Endothelial cell (in vitro differentiated cells): ENCODE measurements at regions not wholly inside any gene's neighbourhood (a gene's known extent, or its start where the extent isn't known, plus 50 kb on each side); places are given as distances from the start of the nearest gene placed in this dataset.

Experiments used
- DNase-seq: peaks from one replicate; pipeline ENCODE4 v3.0.0; 2021; ENCODE audit warnings: low spot score
- H3K27ac Mint-ChIP-seq: one replicate; pipeline ENCODE4 v1.8.0; 2021; ENCODE audit warnings: mixed read lengths, inconsistent platforms; ENCODE audit not compliant: unreplicated experiment
- H3K27me3 Mint-ChIP-seq: one replicate; pipeline ENCODE4 v1.8.0; 2021; ENCODE audit warnings: mild to moderate bottlenecking, moderate library complexity, mixed read lengths, inconsistent platforms; ENCODE audit not compliant: unreplicated experiment
- H3K36me3 Mint-ChIP-seq: one replicate; pipeline ENCODE4 v1.8.0; 2021; ENCODE audit warnings: mild to moderate bottlenecking, low read depth, mixed read lengths, inconsistent platforms; ENCODE audit not compliant: unreplicated experiment
- H3K4me1 Mint-ChIP-seq: one replicate; pipeline ENCODE4 v1.8.0; 2021; ENCODE audit warnings: mild to moderate bottlenecking, mixed read lengths, inconsistent platforms; ENCODE audit not compliant: unreplicated experiment
- H3K4me3 Mint-ChIP-seq: one replicate; pipeline ENCODE4 v1.8.0; 2021; ENCODE audit warnings: mild to moderate bottlenecking, mixed read lengths, inconsistent platforms; ENCODE audit not compliant: unreplicated experiment
- H3K9me3 Mint-ChIP-seq: one replicate; pipeline ENCODE4 v1.8.0; 2021; ENCODE audit warnings: mixed read lengths, inconsistent platforms; ENCODE audit not compliant: unreplicated experiment
- CTCF ChIP-seq: fragments of 200-600 bp; sonication (generic); IDR thresholded peaks from one replicate; pipeline ENCODE4 v1.5.0; 2021; ENCODE audit warnings: antibody characterized with exemption; ENCODE audit not compliant: unreplicated experiment

- H3K4me1 Mint-ChIP-seq, result peaks cover 11% of the 10 kb centered on the region
- DNase-seq, result no peak
Observed at GRCh38 chr16:65283181-65283651, 161.4 kb upstream of the CDH11 start.

GRCh38 chr16:65281586-65281985 lies 159.7 kb upstream of the CDH11 start:
- Mint-ChIP-seq H3K4me3 (no peak overlapping the region), H3K27ac (no peak overlapping the region), H3K4me1 (peaks cover 14% of the 10 kb centered on the region), H3K27me3 (peaks cover 3% of the 10 kb centered on the region), H3K9me3 (no peaks in the 10 kb centered on the region), H3K36me3 (no peaks in the 10 kb centered on the region)
- no peak for TF ChIP-seq CTCF
- no peak for DNase-seq

More at GRCh38 chr16:65283181-65283651, 161.4 kb upstream of the CDH11 start:
- H3K36me3 Mint-ChIP-seq, result no peaks in the 10 kb centered on the region
- H3K9me3 Mint-ChIP-seq, result no peaks in the 10 kb centered on the region
- H3K4me3 Mint-ChIP-seq, result no peak overlapping the region
- peaks cover 3% of the 10 kb centered on the region for H3K27me3 Mint-ChIP-seq
- no peak for TF ChIP-seq CTCF
- no peak overlapping the region for H3K27ac Mint-ChIP-seq

DNA sequence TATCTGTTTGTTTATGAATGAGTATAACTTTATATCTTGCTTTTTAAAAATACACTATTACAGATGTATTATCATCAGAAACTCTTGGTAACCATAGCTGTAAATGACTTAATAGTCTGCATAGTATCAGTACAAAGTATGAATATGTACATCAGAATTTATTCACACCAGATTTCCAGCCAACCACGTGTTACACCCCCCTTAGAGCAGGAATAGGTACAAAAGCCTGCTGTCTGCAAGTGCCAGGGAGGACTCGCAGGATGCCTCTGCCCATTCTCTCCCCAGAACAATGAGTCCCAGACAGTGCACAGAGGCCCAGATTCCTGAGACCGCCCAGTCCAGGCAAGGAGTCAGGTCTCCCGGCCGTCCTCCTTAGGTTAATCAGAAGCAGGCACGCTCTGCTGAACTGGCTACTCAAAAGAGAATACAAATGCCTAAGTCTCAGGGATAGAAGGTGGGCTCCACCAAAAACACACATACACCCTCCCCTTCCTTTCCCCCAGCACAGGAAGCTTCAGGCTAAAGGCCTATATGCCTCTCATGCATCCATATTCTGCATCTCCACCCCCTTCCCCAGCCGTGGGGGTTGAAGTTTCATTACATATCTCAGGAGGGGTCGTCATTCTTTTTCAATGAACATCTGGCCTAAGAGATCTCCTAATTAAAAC lies 159.1 kb upstream of the CDH11 start:
- H3K9me3 Mint-ChIP-seq, result no peaks in the 10 kb centered on the region
- no peak overlapping the region for H3K4me3 Mint-ChIP-seq
- no peak overlapping the region for H3K27ac Mint-ChIP-seq
- H3K4me1 Mint-ChIP-seq, result peaks cover 15% of the 10 kb centered on the region
- no peaks in the 10 kb centered on the region for H3K36me3 Mint-ChIP-seq
- DNase-seq, result no peak
- H3K27me3 Mint-ChIP-seq, result peaks cover 3% of the 10 kb centered on the region
- no peak for TF ChIP-seq CTCF

GRCh38 chr16:65279576-65279975 lies 157.7 kb upstream of the CDH11 start:
- Mint-ChIP-seq H3K27ac (no peak overlapping the region), H3K4me1 (peaks cover 15% of the 10 kb centered on the region), H3K4me3 (no peak overlapping the region), H3K36me3 (no peaks in the 10 kb centered on the region), H3K27me3 (peaks cover 5% of the 10 kb centered on the region), H3K9me3 (no peaks in the 10 kb centered on the region)
- TF ChIP-seq CTCF, result no peak
- no peak for DNase-seq

DNA sequence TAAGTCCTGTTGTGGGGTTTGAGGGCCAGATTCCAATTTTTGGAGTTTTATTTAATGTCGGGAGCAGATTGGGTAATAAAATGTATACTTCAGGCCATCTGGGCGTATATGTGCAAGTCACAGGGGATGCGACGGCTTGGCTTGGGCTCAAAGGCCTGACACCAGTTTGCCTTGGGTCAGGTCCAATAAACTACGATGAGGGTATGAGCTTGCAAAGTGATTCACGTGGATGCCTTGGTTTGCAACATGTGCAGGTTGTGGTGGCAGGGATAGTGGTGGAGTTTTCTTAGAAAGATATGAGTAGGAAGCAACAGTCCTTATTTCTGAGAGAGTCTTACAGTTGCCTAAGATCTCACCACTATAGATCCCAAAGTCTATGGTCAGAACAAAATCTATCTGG lies 157.0 kb upstream of the CDH11 start:
- TF ChIP-seq CTCF, result no peak
- DNase-seq, result no peak
- no peaks in the 10 kb centered on the region for H3K36me3 Mint-ChIP-seq
- no peaks in the 10 kb centered on the region for H3K9me3 Mint-ChIP-seq
- peaks cover 5% of the 10 kb centered on the region for H3K27me3 Mint-ChIP-seq
- H3K4me1 Mint-ChIP-seq, result peaks cover 15% of the 10 kb centered on the region
- H3K4me3 Mint-ChIP-seq, result no peak overlapping the region
- no peak overlapping the region for H3K27ac Mint-ChIP-seq
